ENCODE measurements at regions not wholly inside any gene's neighbourhood (a gene's known extent, or its start where the extent isn't known, plus 50 kb on each side); places are given as distances from the start of the nearest gene placed in this dataset.

DNA sequence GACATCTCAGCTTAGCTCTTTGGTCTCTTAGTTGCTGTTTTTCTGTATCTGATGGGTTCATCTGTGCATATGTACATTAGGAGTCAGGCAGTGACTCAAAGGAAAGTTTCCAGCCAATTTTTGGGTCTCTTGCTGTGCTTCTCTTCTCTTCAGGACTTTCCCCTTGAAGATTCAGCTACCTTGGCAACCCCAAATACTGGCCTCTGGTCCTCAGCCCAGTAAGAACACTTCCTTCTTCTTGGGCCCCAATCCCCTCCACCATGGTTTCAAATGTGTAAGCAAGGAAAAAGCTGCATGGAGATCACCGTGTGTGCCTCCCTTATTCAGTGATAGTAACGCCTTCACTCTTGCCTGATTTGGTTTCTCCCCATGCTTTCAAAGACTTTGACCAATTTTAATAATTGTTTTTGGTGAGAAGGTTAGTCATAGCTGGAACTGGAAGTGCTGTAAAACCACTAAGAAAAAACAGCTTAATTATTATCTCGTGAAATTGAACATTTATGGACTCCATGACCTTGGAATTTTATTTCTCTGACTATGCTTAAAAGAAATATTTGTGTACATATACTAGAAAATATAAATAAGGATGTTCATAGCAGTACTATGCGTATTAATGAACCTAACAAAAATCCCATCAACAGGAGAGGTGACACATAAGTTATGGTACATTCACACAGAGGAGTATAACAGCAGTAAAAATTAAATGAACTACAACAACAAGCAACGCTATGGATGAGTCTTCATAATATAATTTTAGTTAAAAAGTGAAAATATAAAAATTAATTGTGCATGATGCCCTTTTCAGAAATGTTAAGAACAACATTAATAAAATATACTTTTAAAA lies 125.3 kb upstream of the BCL6 start (continued):
- TF ChIP-seq, protein P1, sequence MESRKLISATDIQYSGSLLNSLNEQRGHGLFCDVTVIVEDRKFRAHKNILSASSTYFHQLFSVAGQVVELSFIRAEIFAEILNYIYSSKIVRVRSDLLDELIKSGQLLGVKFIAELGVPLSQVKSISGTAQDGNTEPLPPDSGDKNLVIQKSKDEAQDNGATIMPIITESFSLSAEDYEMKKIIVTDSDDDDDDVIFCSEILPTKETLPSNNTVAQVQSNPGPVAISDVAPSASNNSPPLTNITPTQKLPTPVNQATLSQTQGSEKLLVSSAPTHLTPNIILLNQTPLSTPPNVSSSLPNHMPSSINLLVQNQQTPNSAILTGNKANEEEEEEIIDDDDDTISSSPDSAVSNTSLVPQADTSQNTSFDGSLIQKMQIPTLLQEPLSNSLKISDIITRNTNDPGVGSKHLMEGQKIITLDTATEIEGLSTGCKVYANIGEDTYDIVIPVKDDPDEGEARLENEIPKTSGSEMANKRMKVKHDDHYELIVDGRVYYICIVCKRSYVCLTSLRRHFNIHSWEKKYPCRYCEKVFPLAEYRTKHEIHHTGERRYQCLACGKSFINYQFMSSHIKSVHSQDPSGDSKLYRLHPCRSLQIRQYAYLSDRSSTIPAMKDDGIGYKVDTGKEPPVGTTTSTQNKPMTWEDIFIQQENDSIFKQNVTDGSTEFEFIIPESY (IDR thresholded peaks at IDR 0.05), result no peak

DNA sequence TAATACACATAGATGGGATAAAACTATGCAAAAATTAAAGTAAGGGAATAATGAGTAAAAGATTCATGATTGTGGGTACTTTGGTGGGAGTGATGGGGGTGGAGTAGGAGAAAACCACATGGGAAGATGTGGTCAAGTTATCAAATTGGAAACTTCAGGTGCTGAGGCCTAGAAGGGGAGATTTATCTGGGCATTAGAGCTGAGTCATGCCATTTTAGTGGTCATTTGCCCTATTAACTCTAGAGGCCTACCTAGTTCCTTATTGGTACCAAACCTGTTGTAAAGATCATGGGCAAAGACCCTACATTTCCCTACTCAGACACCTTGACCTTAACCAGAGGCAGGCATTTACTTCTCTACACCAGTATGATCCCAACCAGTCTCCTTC lies 125.9 kb upstream of the BCL6 start:
- Histone ChIP-seq H3K27me3 (ENCODE audit: control insufficient read depth in 4 of 4, insufficient read depth in 4 of 4, low read length in 3 of 4) (no peaks in the 10 kb centered on the region), H3K36me3 (ENCODE audit: control insufficient read depth in 4 of 4, insufficient read depth in 3 of 4, low read depth in 1 of 4, low read length in 3 of 4) (no peaks in the 10 kb centered on the region), H3K27ac (ENCODE audit: low read depth in 1 of 2, low read length in 2 of 2) (no peak overlapping the region), H3K4me3 (ENCODE audit: low read depth in 1 of 3, low read length in 3 of 3) (no peak overlapping the region), H3K9ac (ENCODE audit: low read depth in 1 of 2, low read length in 2 of 2) (no peak overlapping the region), H3K9me3 (ENCODE audit: control insufficient read depth in 4 of 4, low read length in 3 of 4) (no peaks in the 10 kb centered on the region), H3K4me1 (ENCODE audit: control insufficient read depth in 4 of 4, insufficient read depth in 4 of 4, low read length in 3 of 4) (no peaks in the 10 kb centered on the region)
- no peak for DNase-seq (ENCODE audit: low spot score)
- TF ChIP-seq YY1 (IDR thresholded peaks at IDR 0.05), result no peak
- TF ChIP-seq TAF1 (conservative IDR thresholded peaks at IDR 0.05), result no peak
- TF ChIP-seq RXRA (IDR thresholded peaks at IDR 0.05), result no peak
- TF ChIP-seq EGR1 (IDR thresholded peaks at IDR 0.05; ENCODE audit: low read depth in 2 of 2), result no peak

DNA sequence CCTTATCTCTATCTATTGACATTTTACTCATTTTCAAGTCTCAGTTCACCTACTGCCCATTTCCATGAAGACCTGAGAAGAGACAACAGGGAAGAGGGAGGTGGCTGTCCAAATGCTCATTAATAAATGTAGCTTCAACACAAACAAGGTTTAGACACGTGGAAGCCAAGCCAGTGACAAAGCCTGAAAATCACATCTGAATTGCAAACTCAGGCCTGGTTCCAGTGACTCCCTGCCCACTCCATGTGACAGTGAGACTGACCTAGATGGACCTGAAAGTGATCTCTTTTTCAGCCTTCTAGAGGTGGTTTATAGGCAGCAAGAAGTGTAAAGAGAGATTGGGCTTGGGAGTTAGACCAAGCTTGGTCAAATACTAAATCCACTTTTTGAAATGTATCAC lies 126.6 kb upstream of the BCL6 start:
- Histone ChIP-seq H3K9ac (ENCODE audit: low read depth in 1 of 2, low read length in 2 of 2) (no peak overlapping the region), H3K27me3 (ENCODE audit: control insufficient read depth in 4 of 4, insufficient read depth in 4 of 4, low read length in 3 of 4) (no peaks in the 10 kb centered on the region), H3K4me3 (ENCODE audit: low read depth in 1 of 3, low read length in 3 of 3) (no peak overlapping the region), H3K27ac (ENCODE audit: low read depth in 1 of 2, low read length in 2 of 2) (no peak overlapping the region), H3K36me3 (ENCODE audit: control insufficient read depth in 4 of 4, insufficient read depth in 3 of 4, low read depth in 1 of 4, low read length in 3 of 4) (no peaks in the 10 kb centered on the region), H3K4me1 (ENCODE audit: control insufficient read depth in 4 of 4, insufficient read depth in 4 of 4, low read length in 3 of 4) (no peaks in the 10 kb centered on the region), H3K9me3 (ENCODE audit: control insufficient read depth in 4 of 4, low read length in 3 of 4) (no peaks in the 10 kb centered on the region)
- TF ChIP-seq, protein P1 (IDR thresholded peaks at IDR 0.05), result no peak
- TF ChIP-seq, protein P2, sequence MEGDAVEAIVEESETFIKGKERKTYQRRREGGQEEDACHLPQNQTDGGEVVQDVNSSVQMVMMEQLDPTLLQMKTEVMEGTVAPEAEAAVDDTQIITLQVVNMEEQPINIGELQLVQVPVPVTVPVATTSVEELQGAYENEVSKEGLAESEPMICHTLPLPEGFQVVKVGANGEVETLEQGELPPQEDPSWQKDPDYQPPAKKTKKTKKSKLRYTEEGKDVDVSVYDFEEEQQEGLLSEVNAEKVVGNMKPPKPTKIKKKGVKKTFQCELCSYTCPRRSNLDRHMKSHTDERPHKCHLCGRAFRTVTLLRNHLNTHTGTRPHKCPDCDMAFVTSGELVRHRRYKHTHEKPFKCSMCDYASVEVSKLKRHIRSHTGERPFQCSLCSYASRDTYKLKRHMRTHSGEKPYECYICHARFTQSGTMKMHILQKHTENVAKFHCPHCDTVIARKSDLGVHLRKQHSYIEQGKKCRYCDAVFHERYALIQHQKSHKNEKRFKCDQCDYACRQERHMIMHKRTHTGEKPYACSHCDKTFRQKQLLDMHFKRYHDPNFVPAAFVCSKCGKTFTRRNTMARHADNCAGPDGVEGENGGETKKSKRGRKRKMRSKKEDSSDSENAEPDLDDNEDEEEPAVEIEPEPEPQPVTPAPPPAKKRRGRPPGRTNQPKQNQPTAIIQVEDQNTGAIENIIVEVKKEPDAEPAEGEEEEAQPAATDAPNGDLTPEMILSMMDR (IDR thresholded peaks at IDR 0.05; ENCODE audit: low read depth, low read length, missing input control), result no peak
- TF ChIP-seq HNF4G (IDR thresholded peaks at IDR 0.05) (no peak), FOXA2 (IDR thresholded peaks at IDR 0.05) (no peak), SP1 (IDR thresholded peaks at IDR 0.05) (no peak), FOXA1 (IDR thresholded peaks at IDR 0.05) (no peak), RAD21 (IDR thresholded peaks at IDR 0.05) (no peak), RXRA (IDR thresholded peaks at IDR 0.05) (no peak)
- TF ChIP-seq, protein P3, sequence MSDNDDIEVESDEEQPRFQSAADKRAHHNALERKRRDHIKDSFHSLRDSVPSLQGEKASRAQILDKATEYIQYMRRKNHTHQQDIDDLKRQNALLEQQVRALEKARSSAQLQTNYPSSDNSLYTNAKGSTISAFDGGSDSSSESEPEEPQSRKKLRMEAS (IDR thresholded peaks at IDR 0.05), result no peak
- TF ChIP-seq, protein P4, sequence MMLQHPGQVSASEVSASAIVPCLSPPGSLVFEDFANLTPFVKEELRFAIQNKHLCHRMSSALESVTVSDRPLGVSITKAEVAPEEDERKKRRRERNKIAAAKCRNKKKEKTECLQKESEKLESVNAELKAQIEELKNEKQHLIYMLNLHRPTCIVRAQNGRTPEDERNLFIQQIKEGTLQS (IDR thresholded peaks at IDR 0.05), result no peak
- DNase-seq (ENCODE audit: low spot score), result no peak
- 93% methylated on average over 1 of the region's 1 CpG for WGBS

All from liver (tissue), 8 donors.